ENCODE measurements at regions not wholly inside any gene's neighbourhood (a gene's known extent, or its start where the extent isn't known, plus 50 kb on each side); places are given as distances from the start of the nearest gene placed in this dataset.

DNA sequence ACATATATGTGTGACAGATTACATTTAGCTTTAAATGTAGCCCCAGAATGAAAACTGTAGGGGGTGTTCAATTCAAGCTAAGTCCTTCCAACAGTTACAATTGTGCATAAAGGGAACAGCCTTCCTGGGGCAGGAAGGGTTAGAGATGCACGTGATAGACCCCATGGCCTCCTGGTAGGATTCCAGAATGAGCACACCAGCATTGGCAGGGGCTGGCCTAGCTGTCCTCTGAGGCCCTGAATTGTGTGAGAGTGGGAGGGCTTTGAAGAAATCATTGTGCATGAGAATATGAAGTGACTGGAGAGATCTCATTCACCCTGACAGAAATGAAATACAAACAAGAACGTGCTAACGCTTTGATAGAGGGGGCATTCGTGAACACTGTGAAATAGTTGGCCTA, 663.8 kb upstream of the KLF4 start:
- no peak for DNase-seq (ENCODE audit: low spot score)

DNA sequence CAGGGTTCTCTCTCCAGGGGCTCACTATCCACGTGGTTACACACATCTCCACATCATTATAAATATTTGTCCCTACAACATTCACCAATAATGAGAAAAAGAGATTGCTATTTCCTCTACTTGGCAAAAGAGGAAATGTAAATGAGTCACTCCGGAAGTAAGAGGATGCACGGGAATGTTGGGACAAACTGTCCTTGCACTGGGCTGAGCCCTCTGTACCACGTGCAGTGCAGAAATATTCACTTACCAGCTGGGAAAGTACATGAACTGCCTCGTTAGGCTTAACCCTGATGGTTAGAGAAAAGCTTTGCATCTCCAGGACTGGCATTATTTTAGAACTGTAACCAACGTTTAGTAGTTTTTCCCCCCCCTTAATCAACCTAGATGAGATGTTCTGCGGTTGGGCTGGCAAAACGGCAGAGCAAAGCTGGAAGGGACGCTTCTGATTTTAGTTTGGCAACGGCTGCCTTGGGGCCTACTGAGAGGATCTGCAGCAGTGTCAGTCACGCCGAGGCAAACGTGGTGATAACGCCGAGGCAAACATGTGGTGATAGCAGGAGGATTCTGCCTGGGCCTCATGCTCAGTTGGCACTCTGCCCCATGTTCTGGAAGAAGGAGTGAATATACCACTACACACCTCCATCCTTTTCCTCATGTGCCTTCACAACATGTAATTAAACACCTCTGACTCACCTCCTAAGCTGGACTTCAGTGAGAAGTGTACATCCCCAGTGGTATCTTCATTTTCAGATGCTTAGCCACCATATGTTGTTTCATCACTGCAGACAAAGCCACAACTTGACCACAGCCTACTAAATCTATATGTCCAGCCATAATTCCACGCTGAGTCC, 661.4 kb upstream of the KLF4 start:
- DNase-seq (ENCODE audit: low spot score): peak; percentile 55

DNA sequence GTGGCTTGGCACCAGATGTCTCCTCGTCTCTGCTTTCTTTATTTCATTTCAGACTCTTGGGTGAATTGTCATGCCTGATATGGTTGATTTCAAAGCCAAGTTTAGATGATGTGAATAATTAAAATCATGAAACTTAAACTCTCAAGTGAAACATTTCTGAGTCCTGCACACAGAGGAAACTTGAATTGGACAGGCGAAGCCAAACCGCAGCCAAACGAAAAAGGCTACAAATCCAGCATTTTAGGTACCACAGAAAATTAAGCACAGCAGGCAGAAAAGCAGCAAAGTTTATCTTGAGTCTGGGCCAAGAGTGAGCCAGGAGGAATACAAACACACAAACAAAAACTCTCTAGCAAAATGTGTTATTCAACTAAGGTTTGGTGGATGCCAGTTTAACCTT, 659.8 kb upstream of the KLF4 start:
- DNase-seq (ENCODE audit: low spot score): no peak

DNA sequence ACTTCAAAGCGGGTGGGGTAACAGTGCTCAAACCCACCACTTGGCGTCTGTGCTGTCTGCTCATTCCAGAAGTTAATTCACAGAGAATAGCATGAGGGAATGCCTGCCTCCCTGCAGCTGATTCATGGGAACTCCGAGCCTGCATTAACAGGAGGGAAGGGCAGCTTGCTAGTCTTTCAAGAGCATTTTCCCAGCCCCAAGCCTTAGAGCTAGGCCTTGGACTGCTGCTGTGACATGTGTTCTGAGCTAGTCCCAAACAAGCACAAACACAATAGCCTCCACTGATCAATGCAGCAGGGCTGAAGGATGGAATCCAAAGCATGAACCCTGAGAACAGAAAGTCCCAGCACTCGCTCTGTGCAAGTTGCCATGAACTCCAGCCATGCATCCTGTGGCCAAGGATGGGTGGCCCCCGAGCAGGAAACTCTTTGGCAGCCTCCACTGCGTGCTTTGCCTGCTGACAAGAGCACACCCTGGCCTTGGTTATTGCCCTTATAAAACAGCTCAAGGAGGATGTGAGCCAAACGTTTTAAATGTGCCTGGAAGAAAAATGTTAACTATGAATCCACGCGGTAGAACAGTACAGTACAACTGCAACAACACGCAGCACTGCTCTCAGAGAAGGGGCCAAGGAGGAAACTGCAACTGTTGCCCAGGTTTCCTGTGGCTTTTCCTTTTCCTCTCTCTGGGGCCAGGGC, 653.1 kb upstream of the KLF4 start:
- DNase-seq (ENCODE audit: low spot score): peak; percentile 88

DNA sequence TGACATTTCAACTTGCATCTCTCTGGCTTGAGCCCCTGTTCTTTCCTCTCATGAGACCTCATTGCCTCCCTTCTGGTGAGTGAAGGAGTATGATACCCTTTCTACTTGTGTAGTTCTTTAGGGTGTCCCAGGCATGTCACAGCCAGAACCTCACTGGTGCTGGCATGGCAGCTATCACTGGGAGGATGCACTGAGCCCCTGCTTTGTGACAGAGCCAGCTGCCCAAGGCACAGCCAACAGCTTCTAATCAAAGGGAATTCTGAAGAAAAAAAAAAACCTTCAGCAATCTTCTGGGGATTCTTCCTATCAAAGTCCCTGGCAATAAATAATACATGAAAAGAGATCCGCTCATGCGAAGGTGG, 652.6 kb upstream of the KLF4 start:
- no peak for DNase-seq (ENCODE audit: low spot score)

DNA sequence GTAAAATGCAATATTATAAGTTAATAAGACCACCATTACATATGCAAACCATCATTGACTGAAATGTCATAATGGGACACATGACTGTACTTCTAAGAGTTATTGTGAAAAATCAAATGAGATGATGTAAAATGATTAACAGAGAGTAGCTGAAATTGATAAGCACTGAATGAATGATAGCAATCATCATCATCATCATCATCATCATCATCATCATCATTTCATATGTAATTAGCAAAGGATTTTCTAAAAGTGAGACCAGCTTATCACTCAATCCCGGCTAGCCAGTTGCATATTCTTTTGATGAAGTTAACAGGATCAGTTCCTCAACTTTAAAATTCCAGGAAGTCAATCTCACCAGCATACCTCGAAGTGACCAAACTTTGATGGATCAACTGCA, 650.3 kb upstream of the KLF4 start:
- no peak for DNase-seq (ENCODE audit: low spot score)

DNA sequence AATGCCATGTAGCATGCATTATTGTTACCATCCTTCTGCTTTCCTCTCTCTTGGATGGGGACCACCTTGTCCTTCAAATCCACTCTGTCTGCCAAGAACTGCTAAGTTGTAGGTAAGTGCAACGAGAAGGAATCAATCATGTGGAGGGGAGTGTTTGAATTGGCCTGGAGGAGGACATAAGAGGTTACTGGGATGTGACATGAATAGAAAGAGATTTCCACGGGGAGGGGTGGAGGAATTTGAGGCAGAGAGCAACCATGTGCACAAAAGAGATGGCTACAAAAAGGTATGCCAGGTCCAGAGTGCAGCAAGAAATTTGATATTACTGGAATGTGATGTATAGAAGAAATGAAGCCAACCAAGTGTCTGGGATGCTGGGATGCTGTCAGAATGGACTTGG, 648.9 kb upstream of the KLF4 start:
- no peak for DNase-seq (ENCODE audit: low spot score)

DNA sequence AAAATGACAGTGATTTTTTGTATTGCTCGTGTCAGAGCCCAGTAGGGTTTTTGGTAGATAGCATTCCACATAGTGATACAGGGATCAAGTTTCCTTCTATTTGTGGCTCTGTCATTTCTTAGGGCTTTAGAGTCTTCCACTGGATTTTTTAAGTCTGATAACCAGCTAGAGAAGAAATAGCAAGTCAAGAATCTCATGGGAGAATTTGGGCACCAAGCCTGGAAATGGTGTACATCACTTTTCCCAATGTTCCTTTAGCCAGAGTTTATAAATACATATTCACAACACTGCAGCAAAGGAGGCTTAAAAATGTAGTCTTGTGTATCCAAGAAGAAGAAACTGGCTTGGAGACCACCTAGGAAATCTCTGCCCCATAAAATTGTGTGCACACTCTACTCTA, 647.1 kb upstream of the KLF4 start:
- no peak for DNase-seq (ENCODE audit: low spot score)

DNA sequence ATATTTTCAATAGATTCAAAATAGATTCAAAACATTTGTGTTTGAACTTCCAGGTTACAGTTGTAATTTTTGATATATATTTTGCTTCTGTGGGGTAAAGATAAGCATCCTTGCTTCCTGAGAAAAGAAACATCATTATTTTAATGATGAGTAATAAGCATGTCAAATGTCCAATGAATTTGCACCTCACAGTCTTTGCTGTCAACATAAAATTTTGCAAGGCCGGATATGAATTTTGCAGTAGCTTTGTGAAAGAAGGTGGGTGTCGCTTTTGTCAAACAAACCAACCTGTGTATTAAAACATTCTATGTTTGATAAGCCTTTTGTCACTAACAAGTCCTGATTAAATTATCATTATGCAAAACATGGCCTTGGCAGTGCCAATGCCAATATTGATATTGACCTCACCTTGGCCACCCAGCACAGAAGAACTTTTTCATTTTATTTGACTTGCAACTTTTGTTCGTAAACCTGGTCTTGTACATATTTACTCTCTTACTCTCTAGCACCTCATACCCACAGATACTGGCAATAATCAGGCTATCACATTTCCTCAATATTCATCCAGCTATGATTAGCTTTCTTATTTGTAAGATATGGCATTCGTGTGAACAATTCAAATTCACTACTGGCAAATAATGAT, 645.0 kb upstream of the KLF4 start:
- DNase-seq (ENCODE audit: low spot score): no peak

DNA sequence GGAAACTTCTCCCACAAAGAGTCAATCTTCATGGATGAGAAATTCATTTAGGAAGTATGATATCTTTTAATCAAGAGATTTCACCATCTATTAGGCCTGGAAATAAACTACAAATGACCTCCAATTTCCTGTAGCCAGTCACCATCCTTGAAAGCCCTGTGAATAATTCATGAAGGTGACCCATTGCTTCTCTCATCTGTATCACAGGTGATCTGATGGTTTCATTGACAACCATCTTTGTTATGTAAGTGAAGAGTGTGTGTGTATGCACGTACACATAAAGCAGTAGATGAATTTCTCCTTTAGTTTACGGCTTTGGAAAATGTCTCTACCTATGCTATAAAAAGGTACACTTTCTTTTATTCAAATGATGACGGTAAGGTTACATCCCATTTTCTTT, 644.1 kb upstream of the KLF4 start:
- DNase-seq (ENCODE audit: low spot score): no peak

DNA sequence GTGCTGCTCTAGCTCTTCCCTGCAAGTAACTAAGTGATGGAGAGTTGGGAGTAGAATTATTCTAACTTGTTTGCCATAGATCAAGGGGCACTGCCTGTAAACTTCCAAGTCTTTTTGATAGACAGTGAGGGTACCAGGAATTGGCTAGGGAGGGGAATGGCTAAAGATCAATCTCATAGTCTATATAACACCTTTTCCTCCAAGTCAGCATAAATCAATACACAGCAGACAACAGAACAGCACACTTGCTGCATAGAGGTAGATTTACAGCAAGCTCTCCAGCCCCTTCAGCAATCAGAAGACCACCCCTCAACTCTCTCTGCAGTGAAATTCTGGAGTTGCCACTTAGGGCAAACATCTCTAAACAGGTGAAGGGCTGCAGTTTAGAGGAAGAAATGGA, 643.5 kb upstream of the KLF4 start:
- DNase-seq (ENCODE audit: low spot score): no peak

DNA sequence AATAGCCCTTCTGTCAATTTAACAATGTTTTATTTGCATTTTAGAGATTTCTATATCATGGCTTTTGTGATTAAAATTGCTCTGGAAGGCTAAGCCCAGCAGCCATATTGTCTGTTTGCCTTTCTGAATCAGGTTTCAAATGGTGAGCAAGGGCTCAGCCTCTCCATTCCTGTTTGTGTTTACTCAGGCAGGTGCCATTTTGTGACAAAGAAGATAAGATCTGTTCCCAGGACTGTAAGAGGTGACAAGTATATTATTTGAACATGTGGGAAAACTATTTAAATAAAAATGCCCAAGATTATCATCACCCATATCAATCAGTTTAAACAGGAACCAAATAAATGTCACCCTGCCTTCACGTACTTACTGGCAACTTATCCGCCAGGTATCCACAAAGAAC, 641.3 kb upstream of the KLF4 start:
- no peak for DNase-seq (ENCODE audit: low spot score)

DNA sequence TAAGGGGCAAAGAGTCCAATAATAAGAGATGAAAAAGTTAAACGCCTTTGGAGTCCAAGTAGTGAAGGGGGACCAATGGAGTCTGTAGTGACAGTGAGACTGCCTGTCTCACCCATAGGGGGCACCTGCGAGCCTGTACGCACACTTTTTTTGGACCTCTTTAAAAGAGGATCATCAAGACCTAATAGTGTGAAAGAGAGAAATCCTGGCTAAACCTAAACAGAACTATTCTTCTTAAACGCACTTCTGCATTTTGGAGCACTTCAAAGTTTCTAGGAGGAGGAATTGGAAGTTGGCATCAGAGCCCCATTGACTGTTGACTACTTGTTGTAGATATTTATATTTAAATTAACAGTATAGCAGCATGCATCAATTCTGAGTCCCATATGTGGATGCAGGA, 636.1 kb upstream of the KLF4 start:
- no peak for DNase-seq (ENCODE audit: low spot score)

DNA sequence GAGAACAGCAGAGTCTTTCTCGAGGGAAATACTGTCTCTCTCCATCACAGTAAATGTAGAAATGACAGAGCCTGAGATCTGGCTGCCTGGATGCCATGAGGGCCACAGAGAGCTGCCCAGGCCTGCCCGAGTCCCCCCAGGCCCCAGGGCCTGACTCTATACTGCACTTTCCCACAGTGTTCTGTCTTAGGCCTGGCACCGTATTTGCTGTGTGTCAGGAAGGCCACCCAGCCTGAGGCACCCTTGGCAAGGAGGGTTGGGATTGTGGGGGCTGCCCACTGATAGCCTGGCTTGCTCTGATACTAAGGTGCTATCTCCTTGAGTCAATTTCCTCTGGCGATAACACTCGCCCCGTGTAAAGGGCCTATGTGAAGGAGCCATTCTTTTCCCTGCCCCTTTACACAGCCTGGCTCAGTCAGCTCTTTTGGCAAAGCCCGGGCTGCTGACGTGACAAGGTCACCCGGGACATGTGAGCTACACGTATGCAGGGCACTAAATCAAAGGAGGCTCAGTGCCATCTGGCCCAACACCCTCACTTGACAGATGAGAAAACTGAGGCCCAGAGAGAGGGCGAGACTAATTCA, 630.1 kb upstream of the KLF4 start:
- DNase-seq (ENCODE audit: low spot score): no peak

DNA sequence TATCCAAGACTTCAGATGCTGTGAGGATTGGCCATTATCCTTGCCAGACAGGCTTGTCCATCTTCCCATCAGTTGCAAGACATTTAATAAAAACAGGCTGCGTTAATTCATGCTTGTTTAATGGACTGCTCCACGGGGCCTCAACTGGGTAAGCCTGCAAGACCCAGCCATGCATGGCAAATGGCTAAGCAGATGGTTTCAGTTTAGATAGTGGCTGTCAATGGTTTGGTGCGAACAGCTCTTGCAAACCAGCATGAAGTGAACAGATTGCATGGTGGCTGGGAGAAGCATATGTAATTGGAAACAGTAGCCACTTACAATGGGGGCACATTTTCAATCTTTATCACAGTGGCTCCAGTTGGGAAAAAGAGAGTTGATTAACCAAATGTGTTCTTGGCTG, 628.2 kb upstream of the KLF4 start:
- DNase-seq (ENCODE audit: low spot score): no peak

DNA sequence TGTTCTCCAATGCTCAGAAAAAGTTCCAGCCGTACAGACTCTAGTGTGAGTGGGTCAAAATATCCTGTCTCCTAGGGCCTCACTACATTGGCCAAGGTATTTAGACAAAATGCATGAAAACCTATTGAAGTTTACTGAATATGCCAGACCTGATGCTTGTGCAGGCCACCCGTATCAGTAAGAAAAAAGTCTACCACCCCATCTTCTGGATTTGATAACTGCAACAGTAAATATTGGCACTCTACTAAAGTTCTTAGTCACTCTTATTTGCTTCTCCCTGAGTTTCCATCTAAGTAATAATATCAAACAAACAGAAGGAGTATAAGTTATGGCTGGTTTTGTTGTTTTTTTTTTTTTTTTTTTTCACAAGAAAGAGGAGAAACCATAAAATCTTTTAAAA, 627.7 kb upstream of the KLF4 start:
- no peak for DNase-seq (ENCODE audit: low spot score)

DNA sequence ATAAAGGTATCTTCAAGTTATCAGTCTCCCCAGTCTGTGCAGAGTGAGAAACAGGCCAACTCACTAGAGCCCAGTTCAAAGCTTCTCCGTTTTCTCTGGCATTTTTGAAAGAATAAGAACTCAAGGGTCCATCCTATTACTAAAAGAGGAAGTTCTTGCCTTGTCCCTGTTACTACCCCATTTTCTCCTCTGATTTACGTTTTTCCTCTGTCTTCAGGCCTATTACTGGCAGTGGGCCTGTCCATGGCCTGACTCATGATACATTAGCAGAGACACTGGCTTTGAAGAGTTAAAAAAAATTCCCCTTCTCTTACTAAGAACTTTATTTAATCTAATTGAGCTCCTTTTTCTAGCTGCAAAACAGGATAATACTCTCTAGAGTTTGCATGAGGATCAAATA, 624.0 kb upstream of the KLF4 start:
- peak; percentile 46 for DNase-seq (ENCODE audit: low spot score)

DNA sequence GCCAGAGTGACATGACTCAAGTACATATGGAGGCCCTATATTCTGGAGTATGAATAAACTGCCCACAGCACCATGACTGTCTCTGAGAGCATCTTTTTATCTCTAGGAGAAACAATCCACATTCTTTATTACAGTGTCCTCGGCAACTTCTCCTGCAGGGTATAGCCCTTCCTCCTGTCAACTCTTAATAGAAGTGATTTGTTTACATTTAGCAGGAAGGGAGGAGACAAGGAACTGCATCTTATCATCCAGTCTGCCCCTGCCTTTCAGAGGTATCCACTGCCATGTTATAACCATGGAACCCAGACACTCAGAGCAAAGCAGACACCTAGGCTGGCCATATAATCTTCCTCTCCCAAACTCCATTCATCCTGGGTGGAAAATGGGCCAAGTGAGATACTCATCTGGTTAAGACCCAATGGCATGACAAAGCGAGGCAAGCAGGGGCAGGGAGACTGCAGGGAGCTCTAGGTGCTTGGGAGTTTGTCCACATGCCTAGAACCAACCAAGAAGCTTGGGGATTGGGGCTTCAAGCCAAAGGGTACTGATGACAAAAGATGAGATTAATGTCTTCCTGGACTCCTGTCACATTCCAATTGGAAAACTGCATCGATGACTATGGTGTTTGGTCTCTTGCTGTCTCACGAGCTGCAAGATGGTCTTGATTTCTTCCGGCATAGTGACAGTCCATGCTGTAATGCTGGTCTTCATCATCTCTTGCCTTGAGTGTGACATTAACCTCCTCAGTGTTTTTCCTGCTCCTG, 620.5 kb upstream of the KLF4 start:
- no peak for DNase-seq (ENCODE audit: low spot score)

DNA sequence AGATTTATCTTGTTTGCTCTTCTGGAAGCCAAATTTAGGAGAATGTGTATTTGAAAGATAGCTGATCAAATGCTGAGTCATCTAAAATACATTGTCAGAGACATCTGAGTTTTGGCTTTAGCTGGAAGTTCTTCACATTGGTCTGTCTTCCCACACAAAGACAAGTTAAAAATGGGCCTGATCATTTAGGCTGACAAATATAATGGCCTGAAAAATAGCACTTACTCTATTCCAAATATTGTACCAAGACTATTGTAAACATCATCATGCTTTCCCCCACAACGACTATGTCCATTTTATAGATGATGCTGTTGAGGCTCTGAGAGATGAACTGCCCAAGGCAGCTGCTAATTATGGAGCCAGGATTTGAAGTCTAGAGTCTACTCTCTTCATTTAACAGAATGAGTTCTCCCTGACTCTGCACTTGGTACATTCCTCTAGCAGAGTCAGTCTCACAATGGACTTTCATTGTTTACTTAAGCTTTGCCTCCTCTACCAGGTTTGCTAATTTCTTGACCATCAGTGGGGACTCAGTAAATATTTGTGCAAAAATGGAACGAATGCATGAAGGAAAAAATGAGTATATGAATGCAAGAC, 619.4 kb upstream of the KLF4 start:
- peak; percentile 22 for DNase-seq (ENCODE audit: low spot score)

DNA sequence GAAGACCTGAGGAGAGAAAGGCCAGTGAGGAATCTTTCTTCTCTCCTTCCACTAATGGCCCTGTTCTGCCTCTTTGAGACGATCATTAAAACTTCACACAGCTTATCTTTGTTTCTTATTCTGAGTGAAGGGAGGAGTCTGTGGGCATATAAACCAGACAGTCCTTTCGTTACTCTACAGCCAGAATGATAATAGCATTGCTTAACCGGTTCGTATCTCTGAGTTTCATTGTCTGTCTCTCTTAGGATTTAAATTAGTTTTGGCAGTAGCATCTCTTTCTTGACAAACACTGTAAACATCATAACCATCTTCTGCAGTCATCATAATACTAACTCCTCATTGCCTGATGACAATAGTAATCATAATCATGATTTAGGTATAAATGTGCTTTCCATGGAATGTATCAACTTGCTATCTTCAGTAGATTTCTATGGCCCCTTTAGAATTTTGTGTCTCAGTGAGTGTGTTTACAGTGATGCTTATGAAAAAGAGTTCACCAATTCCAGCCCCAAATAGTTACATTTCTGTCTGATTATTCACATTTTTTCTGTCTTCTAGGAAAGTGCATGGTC, 618.8 kb upstream of the KLF4 start:
- no peak for DNase-seq (ENCODE audit: low spot score)

DNA sequence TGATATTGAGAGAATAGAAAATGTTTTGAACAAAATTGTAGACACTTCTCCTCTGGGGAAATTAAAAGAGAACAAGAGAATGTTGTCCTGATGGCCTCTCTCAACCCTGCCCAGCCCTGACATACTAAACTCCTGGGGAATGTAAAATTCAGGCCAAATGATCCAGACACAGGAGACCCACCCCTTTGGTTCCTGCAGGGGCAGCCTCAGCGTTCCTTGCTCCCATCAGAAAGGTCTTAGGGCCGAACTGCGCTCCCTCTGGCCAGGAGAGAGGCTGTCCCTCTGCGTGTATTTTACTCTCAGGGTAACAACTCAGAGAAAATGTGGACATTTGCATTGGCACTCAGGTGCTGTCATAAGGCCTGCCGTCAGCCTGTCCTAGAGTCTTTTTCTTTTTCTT, 616.3 kb upstream of the KLF4 start:
- peak; percentile 24 for DNase-seq (ENCODE audit: low spot score)
